Germinal center (tissue), 1 donor: ENCODE measurements at regions not wholly inside any gene's neighbourhood (a gene's known extent, or its start where the extent isn't known, plus 50 kb on each side); places are given as distances from the start of the nearest gene placed in this dataset.

Experiments used
- DNase-seq: peaks from one replicate; pipeline ENCODE4 v3.0.0; 2012; ENCODE audit warnings: mixed read lengths, low spot score

DNA sequence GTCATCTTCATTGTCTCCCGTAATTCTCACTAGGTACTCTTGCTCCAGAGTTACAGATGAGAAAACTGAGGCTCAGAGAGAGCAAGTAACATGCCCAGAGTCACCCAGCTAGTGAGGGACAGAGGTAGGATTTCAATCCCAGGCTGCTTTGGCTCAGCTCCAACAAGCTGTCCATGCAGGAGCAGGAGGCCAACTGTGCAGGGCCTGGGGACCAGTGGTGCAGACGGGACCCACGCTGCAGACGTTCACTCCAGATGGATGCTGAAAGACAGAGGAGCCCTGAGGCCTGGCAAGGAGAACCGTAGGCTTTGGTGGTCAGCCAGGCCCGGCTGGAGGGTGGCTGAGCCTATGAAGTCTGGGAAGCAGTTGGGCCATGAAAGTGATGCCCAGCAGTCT, 102.6 kb downstream of the MCFD2 start:
- DNase-seq: no peak
